NK-92 (cell line): ENCODE measurements at regions not wholly inside any gene's neighbourhood (a gene's known extent, or its start where the extent isn't known, plus 50 kb on each side); places are given as distances from the start of the nearest gene placed in this dataset.

Source experiments
- DNase-seq: peaks from one replicate; lab custom pipeline; 2025; ENCODE audit not compliant: unreplicated experiment; lab: John Stamatoyannopoulos, UW

DNA sequence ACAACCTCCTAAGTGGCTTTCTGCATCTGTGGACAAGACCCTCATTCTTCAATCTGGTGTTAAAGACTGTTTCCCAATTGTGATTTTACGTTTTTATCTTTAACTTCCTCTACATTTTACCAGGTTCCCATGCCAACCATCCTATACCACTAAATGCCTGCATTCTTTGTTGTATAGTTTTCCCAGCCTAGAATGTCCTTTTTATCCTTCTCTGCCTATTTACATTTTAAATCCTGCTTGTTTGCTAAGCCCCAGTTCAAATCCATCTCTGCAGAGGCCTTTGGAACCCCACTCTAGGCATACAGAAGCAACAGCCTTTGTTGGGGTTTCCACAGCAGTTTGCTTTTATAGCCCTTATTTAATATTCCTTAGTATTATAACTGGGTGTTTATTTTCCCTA lies 325.1 kb upstream of the DDHD1 start:
- DNase-seq: no peak

DNA sequence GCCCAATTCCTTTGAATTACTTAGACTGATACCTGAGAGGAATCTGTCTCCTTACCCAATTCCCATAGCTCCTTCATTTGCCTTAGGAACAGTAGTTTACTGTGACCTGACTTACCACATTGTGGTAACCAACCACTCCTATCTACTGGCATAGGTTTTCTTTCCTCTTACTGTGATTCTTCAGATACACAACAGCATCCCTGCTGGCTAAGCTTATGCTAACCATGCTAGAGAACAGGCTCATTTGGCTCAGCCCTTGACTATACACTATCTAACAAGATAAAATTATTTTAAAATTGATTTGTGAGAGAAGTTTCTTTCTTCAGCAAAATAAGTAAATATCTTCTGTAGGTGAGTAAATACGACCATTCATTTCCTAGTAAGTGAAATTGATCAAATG lies 320.4 kb upstream of the DDHD1 start:
- DNase-seq: no peak

DNA sequence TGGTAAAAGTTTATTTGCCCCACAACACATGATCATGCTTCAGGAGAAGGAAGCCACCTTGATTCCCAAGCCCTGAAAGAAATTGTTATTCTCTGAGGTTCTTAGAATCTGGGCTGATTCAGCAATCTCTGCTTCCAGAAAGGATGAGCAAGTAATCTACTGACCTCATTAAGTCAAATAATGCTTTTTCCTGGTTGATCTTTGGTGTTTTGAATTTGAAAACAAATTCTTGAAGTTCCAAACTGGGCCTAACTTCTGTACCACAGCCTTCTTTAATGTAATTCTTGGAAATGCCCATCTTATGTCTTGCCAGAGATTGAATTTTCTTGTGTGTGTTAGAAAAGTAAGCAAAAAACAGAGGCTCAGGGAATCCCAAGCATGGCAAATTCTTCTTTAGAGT lies 319.2 kb upstream of the DDHD1 start:
- DNase-seq: no peak

DNA sequence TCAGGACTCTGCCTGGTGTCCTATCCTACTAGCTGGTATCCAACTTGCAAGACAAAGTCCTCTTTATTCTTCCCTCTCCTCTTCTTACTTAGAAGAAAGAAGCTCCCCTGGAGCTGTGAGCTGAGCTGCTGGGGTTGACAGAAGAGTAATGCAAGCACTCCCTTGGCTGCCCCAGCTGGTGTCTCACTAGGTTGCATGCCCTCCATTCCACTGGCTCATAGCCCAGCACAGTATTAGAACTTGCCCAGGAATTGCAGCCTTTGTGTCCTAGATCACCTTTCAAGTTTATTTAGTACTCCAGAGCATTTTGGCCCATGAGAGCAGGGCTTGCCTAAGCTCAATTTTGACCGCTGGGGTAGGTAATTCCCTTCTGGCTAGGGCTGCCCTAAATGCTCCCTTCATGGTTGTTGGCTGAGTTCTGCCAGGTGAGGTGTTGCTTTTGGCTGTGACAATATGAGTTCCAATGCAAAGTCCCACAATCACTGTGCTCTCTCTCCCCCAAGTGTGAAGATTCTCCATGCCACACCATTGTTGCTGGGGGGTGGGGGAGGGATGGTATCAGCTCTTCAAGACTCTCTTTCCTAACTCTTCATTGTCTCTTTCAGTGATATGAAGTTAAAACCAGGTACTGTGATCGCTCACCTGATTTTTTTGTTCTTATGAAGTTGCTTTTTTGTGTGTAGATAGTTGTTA lies 317.4 kb upstream of the DDHD1 start:
- DNase-seq: no peak

DNA sequence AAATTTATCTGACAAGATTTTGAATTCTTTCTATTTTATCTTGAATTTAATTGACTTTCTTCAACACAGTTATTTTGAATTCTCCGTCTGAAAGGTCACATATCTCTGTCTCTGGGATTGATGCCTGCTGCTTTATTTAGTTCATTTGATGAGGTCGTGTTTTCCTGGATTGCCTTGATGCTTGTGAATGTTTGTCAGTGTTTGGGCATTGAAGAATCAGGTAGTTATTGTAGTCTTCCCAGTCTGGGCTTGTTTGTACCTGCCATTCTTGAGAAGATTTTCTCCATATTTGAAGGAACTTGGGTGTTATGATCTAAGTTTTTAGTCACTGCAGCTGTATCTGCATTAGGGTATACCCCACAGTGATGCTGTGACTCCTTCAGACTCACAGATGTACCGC lies 315.8 kb upstream of the DDHD1 start:
- DNase-seq: no peak

DNA sequence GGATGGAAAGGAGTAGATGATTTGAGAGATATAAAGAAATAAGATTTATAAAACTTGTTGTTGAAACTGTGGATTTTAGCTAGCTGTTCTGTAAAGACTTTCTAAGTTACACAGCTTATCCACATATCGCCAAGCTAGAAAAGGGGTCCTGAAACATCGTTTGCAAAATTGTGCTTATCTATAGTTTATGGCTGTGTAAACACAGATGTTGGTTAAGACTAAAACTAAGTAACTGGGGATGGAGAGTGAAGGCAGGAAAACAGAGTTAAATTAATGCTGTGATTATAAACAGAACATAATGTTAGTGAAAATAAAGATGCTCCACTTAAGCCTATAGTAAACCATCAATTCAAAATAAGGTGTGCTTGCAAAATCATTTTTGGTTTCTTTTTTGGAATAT lies 311.3 kb upstream of the DDHD1 start:
- DNase-seq: no peak

DNA sequence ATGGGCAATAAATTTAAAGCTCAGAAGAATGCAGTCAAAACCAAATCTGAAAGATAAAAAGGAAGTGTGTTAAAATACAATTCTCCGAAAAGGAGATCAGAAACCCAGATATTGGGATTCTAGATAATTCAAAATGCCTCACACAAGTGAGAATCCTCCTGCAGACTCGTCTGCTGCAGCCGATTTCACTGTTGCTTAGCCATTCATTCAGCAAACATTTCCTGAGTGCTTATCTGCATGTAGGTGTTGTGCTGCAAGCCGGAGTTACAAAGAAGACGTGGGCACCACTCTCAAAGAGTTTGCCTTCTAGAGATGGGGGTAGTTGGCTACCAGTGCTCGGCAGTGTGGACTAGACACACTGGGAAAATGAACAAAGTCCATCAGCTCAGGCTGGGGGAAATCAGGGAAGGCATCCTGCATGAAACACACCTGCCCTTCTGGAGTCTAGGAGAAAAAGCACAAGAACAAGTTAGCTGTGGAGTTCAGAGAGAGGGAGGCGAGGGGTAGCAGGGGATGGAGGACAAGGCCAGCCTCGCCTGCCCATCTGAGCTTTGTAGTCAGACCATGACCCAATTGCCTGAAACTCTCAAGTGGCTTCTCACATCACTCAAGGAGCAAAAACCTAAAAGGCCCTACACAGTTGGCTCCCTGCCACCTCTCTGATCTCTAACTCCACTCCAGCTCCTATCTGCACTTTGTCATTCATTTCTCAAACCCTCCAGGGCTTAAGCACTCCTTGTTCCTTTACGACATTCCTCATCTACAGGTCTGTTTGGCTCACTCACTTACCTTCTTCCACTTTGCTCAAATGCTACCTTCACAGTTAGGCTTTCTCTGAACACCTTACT lies 310.0 kb upstream of the DDHD1 start:
- no peak for DNase-seq

DNA sequence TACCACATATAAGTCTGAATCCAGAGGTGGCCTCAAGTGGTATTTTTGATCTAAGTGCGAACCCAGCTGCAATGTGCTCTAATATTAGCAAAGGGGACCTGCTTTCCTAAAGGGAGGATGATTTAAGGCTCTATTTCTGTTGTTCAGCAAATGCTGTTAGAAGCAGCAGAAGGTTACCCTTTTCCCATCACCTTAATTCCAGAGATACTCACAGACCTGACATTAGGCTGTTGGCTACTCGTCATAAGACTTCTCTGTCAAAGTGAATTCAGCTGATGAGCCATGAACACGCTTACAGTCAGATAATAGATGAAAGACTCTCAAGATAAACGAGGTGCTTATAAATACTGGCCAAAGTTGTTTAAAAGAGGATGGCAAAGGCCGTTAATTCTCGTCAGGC lies 308.7 kb upstream of the DDHD1 start:
- no peak for DNase-seq

DNA sequence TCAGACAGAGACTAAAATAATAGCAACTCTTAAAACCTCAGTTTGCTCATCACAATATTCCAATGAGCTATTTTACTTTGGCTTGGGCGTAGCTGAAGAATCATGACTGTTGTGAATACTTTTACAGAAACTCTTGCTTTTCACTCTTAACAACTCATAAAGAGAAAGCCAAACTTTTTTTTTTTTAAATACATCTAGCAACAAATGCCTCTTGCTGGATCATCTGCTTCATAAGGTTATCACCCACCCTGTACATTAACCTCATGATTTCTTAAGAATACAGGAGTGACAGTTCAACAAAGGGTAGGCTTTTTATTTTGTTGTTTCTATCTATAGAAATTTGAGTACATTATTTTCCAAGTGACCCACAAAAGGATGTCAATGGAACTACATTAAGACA lies 307.4 kb upstream of the DDHD1 start:
- DNase-seq: no peak

DNA sequence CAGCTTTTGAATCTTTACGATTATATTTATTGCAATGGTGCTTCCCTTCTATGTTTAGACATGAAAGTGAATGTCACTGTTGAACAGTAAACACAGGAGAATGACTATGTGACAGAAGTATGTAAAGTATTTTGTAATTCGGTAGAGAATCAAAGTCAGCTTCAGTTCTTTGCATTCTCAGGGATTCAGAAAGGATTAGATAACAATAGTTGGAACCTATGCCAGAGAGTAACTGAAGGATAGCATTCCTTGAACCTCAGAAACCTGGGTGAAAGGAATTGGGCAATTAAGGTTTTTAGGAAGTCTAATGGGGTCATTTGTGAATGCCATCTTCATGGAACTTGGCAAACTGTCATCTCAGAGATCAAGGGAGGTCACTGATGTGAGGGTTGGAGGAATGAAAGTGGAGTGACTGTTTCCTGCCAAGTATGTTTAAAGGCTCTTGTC lies 305.3 kb upstream of the DDHD1 start:
- no peak for DNase-seq

DNA sequence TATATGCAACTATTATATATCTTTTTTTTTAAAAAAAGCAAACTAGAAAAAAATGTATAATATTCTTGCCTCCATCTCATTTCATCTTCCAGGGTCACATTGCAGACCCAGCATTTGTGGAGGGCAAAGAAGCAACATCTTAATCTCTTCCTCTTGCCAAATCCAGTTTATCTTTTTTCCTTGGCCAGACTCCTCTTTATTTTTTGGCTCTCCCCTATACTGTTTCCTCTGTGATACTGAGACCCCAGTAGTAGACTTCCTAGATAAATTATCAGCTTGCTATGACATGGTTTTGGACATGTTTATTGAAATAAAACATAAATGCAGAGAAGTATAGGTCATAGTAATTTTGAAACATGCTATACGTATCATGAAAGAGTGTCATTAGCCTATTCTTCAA lies 303.8 kb upstream of the DDHD1 start:
- DNase-seq: no peak

DNA sequence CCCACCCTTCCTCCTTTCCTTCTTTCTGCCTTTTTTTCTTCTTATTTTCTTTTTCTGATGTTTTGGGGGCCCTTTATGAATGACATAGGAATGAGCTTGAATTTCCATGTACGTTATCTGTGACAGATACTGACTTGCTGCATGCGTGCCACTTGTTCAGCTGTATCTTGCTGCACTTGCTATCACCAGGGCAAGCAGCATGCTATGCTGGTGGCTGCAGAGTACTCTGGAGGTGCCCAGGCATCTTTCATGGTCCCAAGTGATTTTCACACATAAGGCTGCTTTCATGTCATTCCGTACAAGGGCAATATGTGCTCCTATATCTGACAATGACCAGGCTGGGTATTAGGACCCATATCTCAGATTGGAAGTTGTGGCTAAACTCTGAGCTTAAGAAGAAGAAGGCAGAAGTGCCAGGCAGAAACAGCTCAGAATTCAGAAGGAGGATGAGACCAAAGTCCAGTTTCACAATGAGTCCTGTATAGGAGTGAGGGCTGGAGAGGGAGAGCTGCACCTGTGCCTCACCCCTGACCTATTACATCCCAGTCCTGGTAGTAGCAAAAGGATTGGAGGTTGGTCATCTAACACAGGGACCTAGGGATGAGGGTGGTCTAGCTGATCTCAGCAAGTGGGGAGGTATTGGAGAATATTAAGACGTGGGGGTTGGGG lies 299.0 kb upstream of the DDHD1 start:
- DNase-seq: no peak

DNA sequence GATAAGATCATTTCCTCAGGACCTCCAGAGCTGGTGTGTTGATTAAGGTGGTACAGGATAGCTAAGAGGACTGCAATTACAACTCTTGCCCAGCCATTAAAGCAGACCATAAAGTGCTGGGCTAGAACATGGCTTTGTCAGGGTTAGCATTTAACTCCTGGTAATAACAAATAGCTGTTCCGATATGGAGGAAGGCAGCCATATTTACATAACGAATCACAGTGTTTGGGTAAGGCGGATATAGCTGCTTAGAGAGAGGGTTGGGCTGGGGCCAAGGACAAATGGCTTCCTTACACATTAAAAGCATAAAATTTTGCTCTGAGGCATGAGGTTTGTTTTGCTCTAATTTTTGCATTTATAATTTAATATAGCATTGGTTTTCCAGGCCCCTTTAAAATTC lies 297.7 kb upstream of the DDHD1 start:
- no peak for DNase-seq

DNA sequence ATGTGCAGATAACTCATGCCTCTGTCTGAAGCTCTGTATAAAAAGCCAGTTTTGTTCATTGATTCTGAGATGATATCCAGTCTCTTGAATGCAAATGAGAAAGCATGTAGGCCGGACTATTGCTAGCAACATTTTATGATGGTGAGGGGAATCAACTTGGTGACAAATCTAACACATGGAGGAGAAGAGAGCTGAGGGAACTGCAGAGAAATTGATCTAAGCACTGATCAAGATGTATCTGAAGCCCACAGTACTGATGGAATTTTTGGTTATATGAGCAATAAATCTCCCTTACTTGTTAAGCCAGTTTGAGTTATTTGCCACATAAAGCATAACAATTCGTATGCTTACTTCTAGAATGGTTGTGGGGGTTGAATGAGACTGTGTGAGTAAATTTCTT lies 295.6 kb upstream of the DDHD1 start:
- no peak for DNase-seq

DNA sequence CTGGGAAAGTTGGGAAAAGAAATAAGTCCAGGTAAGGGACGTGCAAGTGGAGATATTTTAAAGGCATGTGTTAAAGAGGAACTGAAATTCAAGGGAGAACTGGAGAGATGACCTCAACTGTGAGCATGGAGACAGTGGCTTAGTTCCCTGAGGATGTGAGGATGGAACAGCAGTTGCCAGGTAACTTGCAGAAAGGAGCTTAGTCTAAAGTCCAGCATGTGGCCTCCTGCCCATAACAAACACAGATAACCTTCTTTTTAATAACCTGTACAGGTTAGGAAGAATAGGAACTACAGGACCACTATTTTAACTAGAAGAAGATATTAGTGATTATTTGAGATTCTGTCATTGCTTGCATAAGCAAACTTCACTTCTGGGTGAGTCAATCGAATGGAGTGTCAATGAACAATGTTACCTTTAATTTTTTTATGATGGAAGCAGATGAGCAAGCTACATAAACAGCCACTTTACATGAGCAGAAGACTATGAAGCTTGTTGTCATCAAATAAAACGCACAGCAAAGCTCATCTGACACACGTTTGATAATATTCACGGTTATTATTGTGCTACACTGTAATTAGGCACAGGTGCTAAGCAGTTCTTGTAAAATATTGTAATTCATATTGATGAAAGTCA lies 291.7 kb upstream of the DDHD1 start:
- DNase-seq: no peak

DNA sequence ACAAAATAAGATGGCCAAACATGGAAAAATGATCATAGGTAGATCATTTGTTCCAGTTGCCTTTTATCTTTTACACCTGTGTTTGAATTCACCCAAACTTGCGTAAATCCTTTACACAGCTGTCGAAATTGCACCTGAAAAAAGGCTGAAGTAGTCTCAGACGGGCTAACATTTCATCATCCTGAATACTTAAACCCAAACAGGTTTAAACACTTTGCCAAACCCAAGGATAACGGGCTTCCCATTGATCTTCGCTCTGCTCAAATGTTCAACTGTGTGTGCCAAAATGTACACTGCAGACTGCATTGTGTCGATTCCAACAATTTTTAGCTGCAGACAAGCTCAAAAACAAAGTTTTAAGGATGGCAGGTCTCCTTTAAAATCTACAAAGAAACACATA lies 288.7 kb upstream of the DDHD1 start:
- DNase-seq: no peak

DNA sequence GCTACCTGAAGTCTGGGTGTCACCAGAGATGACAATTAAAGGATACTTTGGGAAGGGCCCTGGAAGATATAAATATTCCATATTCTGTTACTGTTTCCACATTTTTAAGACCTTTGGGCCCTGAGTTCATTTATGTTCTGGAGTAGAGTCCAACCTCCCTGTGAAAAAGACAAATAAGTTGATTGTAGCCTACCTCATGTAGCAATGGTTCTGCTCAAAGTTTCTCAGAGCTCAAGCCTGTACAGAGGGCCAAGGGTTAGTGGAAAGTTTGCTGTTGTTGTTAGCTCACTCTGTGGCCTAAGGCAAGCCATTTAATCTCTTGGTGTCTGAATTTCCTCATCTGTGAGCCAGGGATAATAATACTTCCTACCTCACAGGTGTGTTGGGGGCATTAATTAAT lies 284.7 kb upstream of the DDHD1 start:
- DNase-seq: no peak

DNA sequence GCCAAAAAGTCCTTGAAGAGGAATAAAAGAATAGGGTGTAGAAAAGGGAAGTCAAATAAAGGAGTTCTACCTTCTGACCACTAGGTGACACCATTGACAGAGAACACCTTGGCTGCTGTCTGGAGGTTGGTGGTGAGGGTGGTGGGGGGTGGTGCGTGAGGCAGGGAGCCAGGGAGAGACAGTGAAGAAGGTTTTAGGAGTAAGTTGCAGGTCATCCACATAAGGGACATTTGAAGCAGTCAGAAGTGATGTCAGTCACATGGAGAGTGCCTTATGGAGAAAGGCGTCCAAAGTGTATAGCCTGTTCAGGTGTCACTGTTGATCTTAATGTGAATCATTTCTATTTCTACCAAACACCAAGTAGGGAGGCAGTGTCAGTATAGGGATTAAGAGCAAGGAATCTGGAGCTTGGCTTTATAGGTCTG lies 279.3 kb upstream of the DDHD1 start:
- DNase-seq: no peak

DNA sequence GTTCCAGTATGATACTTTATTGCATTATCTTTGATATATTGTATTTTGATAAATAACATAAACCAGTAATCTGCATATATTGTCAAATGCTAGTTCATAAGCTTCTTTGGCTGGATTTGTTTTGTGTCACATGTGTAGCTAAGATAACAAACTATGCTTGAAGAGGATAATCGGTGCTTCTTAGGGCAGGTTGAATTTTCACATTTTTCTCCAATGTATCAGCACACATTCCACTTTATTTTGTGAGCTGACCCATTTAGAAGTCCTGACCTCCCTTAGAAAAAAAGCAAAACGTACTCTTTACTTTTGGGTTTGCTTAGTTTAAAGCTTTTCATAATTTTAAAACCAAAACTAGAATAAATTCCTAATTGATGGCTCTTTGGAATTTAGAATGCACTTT lies 277.7 kb upstream of the DDHD1 start:
- no peak for DNase-seq

DNA sequence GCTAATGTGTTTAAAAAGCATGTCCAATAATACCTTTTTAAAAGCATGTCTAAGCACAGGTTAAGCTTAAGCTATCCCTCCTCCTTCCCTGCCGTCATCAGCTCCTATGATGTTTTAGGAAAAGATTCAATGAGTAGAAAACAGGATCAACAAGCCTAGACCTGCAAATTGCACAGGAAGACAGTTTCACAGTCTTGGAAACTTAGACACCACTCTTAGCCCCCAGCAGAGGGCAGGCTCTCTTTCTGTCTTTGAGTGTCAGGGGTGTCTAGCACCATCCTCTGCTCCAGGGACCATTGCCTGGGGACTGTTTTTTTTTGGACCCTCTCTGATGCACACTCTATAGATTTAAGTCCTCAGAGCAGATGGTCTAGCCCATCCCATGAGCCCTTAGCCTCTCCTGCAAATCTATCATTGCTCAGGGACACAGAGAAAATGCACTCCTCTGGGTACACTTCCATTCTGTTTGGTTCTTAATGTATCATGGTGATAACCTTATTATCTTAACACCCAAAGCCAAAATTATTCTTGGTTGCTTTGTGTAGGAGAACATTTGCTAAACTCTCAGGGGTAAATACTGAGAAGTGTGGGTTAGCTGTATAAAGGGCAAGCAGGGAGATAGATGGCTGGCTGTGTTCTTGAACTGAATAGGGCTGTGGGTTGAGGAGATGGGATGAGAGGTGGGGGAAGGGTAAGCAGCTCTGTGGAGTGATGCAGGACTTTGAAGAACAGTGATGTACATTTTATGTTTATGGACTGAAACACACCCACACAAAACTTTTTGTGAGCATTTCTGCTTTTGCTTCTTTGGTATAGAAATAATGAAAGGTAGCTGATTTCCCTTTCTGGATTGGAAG lies 259.9 kb upstream of the DDHD1 start:
- no peak for DNase-seq

DNA sequence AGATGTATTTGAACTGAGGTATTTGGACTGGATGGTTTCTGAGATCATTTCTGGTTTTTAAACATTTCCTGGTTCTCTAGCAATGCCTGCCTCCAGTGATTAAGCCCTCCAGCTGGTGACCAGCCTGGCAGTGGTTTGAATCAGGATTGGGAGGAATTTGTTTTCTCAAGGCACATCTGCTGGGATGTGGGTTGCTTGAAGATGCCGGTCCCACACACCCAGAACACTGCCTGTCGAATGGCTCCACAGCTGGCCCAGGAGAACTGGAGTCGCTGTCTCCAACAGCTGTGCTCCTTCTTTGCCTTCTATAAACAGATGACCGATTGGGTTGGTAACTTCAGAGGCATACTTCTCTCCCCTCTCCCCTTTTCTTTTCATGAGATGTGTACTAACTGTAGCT lies 258.0 kb upstream of the DDHD1 start:
- DNase-seq: no peak
